ENCODE measurements at regions not wholly inside any gene's neighbourhood (a gene's known extent, or its start where the extent isn't known, plus 50 kb on each side); places are given as distances from the start of the nearest gene placed in this dataset.
"Not testable (repeated sequence)": the region's sequence is repeated elsewhere in the genome, so short reads cannot be mapped to it uniquely, and the experiment has no call there.

GRCh38 chr12:4153343-4153892 lies 120.1 kb upstream of the CCND2 start:
- intact Hi-C loops (cut with DNase I) = no loop called here

GRCh38 chr12:4152145-4152795 lies 121.3 kb upstream of the CCND2 start:
- Histone ChIP-seq H3K9me3 (no peaks in the 10 kb centered on the region), H3K4me1 (replicated peaks) (no peaks in the 10 kb centered on the region), H3K4me3 (no peak overlapping the region), H3K36me3 (no peaks in the 10 kb centered on the region), H3K27ac (no peak overlapping the region), H3K27me3 (replicated peaks; ENCODE audit: insufficient read depth) (no peaks in the 10 kb centered on the region)
- DNase-seq (ENCODE audit: low spot score) = no peak
- 77% methylated on average over 7 of the region's 7 CpGs for WGBS
- intact Hi-C loops (cut with DNase I) = no loop called here
- TF ChIP-seq POLR2AphosphoS5 (IDR thresholded peaks at IDR 0.05) = no peak
- TF ChIP-seq CTCF (IDR thresholded peaks at IDR 0.05) = no peak
- TF ChIP-seq POLR2A (IDR thresholded peaks at IDR 0.05) = no peak

More at GRCh38 chr12:4153343-4153892, 120.1 kb upstream of the CCND2 start:
- WGBS = 85% methylated on average over 3 of the region's 3 CpGs
- no peaks in the 10 kb centered on the region for H3K9me3 ChIP-seq
- no peaks in the 10 kb centered on the region for H3K4me1 ChIP-seq (replicated peaks)
- H3K4me3 ChIP-seq = no peak overlapping the region
- TF ChIP-seq POLR2A (IDR thresholded peaks at IDR 0.05) = no peak
- no peak for TF ChIP-seq POLR2AphosphoS5 (IDR thresholded peaks at IDR 0.05)
- TF ChIP-seq CTCF (IDR thresholded peaks at IDR 0.05) = no peak
- no peak overlapping the region for H3K27ac ChIP-seq
- DNase-seq (ENCODE audit: low spot score) = no peak
- no peaks in the 10 kb centered on the region for H3K27me3 ChIP-seq (replicated peaks; ENCODE audit: insufficient read depth)
- H3K36me3 ChIP-seq = no peaks in the 10 kb centered on the region

GRCh38 chr12:4151362-4152121 lies 122.0 kb upstream of the CCND2 start:
- H3K4me1 ChIP-seq (replicated peaks) = no peaks in the 10 kb centered on the region
- WGBS = 81% methylated on average over 4 of the region's 4 CpGs
- TF ChIP-seq CTCF (IDR thresholded peaks at IDR 0.05) (no peak), POLR2A (IDR thresholded peaks at IDR 0.05) (no peak), POLR2AphosphoS5 (IDR thresholded peaks at IDR 0.05) (no peak)
- no peak overlapping the region for H3K27ac ChIP-seq
- H3K4me3 ChIP-seq = no peak overlapping the region
- no peaks in the 10 kb centered on the region for H3K9me3 ChIP-seq
- H3K36me3 ChIP-seq = no peaks in the 10 kb centered on the region
- no peaks in the 10 kb centered on the region for H3K27me3 ChIP-seq (replicated peaks; ENCODE audit: insufficient read depth)
- intact Hi-C loops (cut with DNase I) = no loop called here
- DNase-seq (ENCODE audit: low spot score) = no peak

- H3K27ac ChIP-seq; H3K27me3 ChIP-seq (replicated peaks; ENCODE audit: insufficient read depth); DNase-seq (ENCODE audit: low spot score); intact Hi-C loops (cut with DNase I); H3K9me3 ChIP-seq; H3K4me1 ChIP-seq (replicated peaks); H3K4me3 ChIP-seq; H3K36me3 ChIP-seq: not testable (repeated sequence)
- WGBS = 97% methylated on average over 11 of the region's 11 CpGs
Measured at GRCh38 chr12:4150355-4150754, 123.2 kb upstream of the CCND2 start.

- Histone ChIP-seq H3K9me3 (no peaks in the 10 kb centered on the region), H3K4me1 (replicated peaks) (no peaks in the 10 kb centered on the region), H3K27ac (no peak overlapping the region), H3K36me3 (no peaks in the 10 kb centered on the region), H3K27me3 (replicated peaks; ENCODE audit: insufficient read depth) (no peaks in the 10 kb centered on the region), H3K4me3 (no peak overlapping the region)
- no peak for DNase-seq (ENCODE audit: low spot score)
- WGBS = 70% methylated on average over 5 of the region's 5 CpGs
- intact Hi-C loops (cut with DNase I) = no loop called here
- no peak for TF ChIP-seq POLR2A (IDR thresholded peaks at IDR 0.05)
- TF ChIP-seq POLR2AphosphoS5 (IDR thresholded peaks at IDR 0.05) = no peak
- no peak for TF ChIP-seq CTCF (IDR thresholded peaks at IDR 0.05)
Measured at GRCh38 chr12:4148418-4149056, 125.0 kb upstream of the CCND2 start.
